AG09319 (cell line): ENCODE measurements at regions not wholly inside any gene's neighbourhood (a gene's known extent, or its start where the extent isn't known, plus 50 kb on each side); places are given as distances from the start of the nearest gene placed in this dataset.
"Not testable (repeated sequence)": the region's sequence is repeated elsewhere in the genome, so short reads cannot be mapped to it uniquely, and the experiment has no call there.

Experiments used
- DNase-seq: peaks from one replicate; pipeline ENCODE4 v3.0.0-alpha.2; 2010; ENCODE audit warnings: low read depth; ENCODE audit errors: extremely low read depth
- CTCF ChIP-seq: IDR thresholded peaks from 2 replicates; pipeline ENCODE4 v1.5.1; 2011; ENCODE audit warnings: low read depth, mild to moderate bottlenecking, inconsistent platforms, low read length, moderate library complexity

GRCh38 chr6:164087211-164087610 lies 672.7 kb downstream of the QKI start:
- TF ChIP-seq CTCF = no peak
- no peak for DNase-seq

DNA sequence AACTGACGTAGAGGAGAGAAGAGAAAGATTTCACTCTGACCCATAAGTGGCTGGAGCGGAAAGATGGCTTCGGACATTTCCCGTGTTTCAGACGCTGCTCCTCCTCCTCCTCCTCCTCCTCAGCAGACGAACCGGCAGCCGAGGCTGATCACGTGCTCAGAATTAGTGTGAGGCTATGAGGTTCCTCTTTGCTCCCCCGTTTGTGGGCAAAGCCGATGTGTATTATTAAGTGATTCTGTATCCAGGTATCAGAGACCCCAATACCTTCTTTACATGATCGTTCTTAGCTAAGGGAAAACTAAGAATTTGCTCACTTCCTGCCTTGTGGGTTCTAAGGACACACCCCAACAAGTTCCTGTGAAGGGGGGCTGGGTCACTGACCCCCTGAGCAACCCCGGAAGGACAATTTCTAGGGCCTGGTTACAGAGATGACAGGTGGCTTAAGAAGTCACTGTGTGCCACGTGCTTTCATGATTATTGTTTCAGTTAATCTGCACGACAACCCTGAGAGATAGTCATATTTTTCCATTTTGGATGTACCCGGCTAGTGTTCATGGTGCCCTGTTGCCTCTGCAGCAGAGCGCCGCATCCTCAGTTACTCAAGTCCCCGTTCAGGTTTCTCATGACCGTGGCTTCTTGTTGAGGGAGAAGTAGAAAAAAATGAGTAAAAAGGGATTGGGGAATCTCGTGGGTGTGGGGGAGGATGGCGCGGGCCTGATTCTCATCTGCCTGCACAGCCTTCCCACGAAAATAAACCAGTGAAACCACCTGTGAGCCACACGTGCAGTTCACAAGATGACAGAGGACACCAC lies 671.8 kb downstream of the QKI start:
- TF ChIP-seq CTCF = no peak

DNA sequence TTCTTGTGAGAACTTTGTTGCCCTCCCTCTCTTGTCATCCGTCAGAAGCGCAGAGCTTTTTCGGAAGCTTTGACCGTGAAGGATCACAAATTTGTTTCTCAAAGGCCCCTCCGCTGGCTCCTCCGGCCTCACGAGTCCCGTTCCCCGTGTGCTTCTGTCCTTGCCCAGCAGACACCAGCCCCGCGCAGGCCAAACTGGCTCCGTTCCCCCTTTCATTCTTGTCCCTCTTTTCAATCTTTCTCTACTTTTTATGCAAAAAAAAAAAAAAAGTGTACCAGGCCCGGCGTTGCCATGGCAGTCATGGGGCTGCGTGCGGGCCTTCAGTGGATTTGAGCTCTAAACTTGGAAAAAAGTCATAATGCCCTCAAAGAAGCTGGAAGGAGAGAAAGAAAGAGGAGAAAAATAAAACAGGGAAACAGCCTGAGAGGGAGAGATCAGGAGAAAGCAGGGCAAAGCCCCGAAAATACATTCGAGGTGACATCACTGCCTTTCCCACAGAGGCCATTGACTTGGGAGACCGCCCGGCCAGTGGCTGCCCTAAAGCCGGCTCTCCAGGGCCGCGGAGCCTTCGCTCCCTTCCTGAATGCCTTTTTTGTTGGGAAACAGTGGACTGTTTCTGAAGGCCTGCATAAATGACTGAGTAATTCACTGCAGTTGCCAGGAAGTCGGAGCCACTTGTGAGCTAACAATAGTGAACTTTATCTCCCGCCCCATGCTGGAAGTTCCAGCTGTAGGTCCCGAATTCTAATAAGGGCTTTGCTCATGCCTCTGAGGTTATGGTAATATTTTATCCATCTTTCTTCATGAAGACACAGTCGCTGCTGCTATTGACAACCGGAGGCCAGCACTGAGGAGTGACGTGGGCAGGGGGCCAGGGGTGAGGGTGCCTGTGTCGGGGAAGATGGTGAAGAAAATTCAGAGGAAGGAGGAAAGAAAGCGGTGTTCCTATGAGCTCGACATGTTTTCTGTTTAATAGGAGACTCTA lies 670.9 kb downstream of the QKI start:
- no peak for TF ChIP-seq CTCF
- DNase-seq = no peak

More for the DNA sequence above, 671.8 kb downstream of the QKI start:
- DNase-seq = no peak

DNA sequence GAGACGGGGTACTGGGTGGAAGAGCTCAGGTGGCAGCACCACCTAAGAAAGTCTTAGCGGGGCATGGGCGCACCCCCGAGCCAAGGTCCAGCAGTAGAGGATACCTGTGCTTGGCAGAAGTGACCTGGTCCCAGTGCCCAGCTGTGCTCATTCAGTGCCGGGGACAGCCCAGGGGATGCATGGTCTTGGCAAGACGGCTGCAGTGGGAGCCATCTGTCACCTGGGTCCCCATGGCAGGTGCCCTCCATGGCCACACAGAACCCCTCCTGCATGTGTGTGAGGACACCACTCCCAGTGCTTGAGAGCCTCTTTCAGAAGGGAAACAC lies 664.7 kb downstream of the QKI start:
- no peak for DNase-seq
- TF ChIP-seq CTCF = no peak

- DNase-seq = no peak
- TF ChIP-seq CTCF = no peak
Measured at GRCh38 chr6:164078532-164079274, 664.2 kb downstream of the QKI start.

GRCh38 chr6:164076818-164077532 lies 662.5 kb downstream of the QKI start:
- DNase-seq = not testable (repeated sequence)

- no peak for TF ChIP-seq CTCF
Measured at GRCh38 chr6:164075981-164076615, 661.6 kb downstream of the QKI start.

More at GRCh38 chr6:164075981-164076615, 661.6 kb downstream of the QKI start:
- DNase-seq = no peak
